ENCODE measurements at regions not wholly inside any gene's neighbourhood (a gene's known extent, or its start where the extent isn't known, plus 50 kb on each side); places are given as distances from the start of the nearest gene placed in this dataset.

- H3K27me3 ChIP-seq (ENCODE audit: insufficient read depth, low read length), result no peaks in the 10 kb centered on the region
- Mint-ChIP-seq H3K4me3 (no peak overlapping the region; a peak in 1 of 5 replicates), H3K9me3 (no peaks in the 10 kb centered on the region), H3K27ac (no peak overlapping the region), H3K27me3 (ENCODE audit: low read depth) (no peaks in the 10 kb centered on the region; the same call in 1 of the 2 replicates), H3K36me3 (ENCODE audit: insufficient read depth in 1 of 3, low read depth in 3 of 3) (peaks cover 0 to 12% (median 0%) of the 10 kb centered on the region in 3 experiments; a peak in 2 of 7 replicates), H3K4me1 (no peaks in the 10 kb centered on the region)
- H3K18ac ChIP-seq (ENCODE audit: insufficient read length, low read depth, low read length), result no peak overlapping the region
- H2BK5ac ChIP-seq (ENCODE audit: insufficient read length, low read length), result no peak overlapping the region
- H3K4me2 ChIP-seq (ENCODE audit: insufficient read depth, insufficient read length, low read length), result no peak overlapping the region
- no peak overlapping the region for H3K23ac ChIP-seq (ENCODE audit: insufficient read length, low read depth, low read length)
- no peaks in the 10 kb centered on the region for H3K9me3 ChIP-seq (ENCODE audit: control insufficient read depth, low read depth, low read length)
- no peak overlapping the region for H3K27ac ChIP-seq (ENCODE audit: insufficient read length, low read depth, low read length)
- H3K56ac ChIP-seq (ENCODE audit: insufficient read length, low read depth, low read length), result no peak overlapping the region
- no peaks in the 10 kb centered on the region for H3K23me2 ChIP-seq (ENCODE audit: insufficient read length, low read depth, low read length, poor library complexity, severe bottlenecking)
- no peaks in the 10 kb centered on the region for H3K79me2 ChIP-seq (ENCODE audit: insufficient read depth, low read length)
- no peak for DNase-seq
- no peaks in the 10 kb centered on the region for H3K4me1 ChIP-seq (ENCODE audit: insufficient read depth, low read length)
- no peak overlapping the region for H2BK15ac ChIP-seq (ENCODE audit: low read depth, low read length)
- H2BK20ac ChIP-seq (ENCODE audit: low read depth, low read length, poor library complexity, severe bottlenecking), result no peak overlapping the region
- no peak; the same call in 1 of the 3 replicates for TF ChIP-seq CTCF (conservative IDR thresholded peaks at IDR 0.05)
- H4K20me1 ChIP-seq (ENCODE audit: control insufficient read depth, insufficient read depth, insufficient read length), result no peaks in the 10 kb centered on the region
- no peak overlapping the region for H4K8ac ChIP-seq (replicated peaks; ENCODE audit: insufficient read length, low read depth, low read length)
- no peaks in the 10 kb centered on the region for H3K79me1 ChIP-seq (ENCODE audit: insufficient read depth, low read depth, low read length, poor library complexity, severe bottlenecking)
- no peak overlapping the region for H2AK5ac ChIP-seq (ENCODE audit: insufficient read length, low read length)
- no peak overlapping the region for H3K9ac ChIP-seq (ENCODE audit: extremely low read depth, insufficient read length, low read length)
- no peak overlapping the region for H3K14ac ChIP-seq (ENCODE audit: insufficient read depth, low read length)
- H3K4ac ChIP-seq (ENCODE audit: low read depth, low read length), result no peak overlapping the region
- H2BK120ac ChIP-seq (ENCODE audit: low read depth, low read length, poor library complexity, severe bottlenecking), result no peak overlapping the region
- H2AFZ ChIP-seq (ENCODE audit: low read length), result no peak overlapping the region
- H2BK12ac ChIP-seq (ENCODE audit: insufficient read length, low read depth, low read length), result no peak overlapping the region
- no peak overlapping the region for H4K91ac ChIP-seq (ENCODE audit: insufficient read length, low read depth, low read length)
- H4K5ac ChIP-seq (ENCODE audit: insufficient read length, low read depth, low read length), result no peak overlapping the region
- no peak overlapping the region for H3T11ph ChIP-seq (ENCODE audit: low read length)
Measured at GRCh38 chr14:29421156-29421728, 506.4 kb downstream of the PRKD1 start.

All from H9 (cell line).